Activated CD4-positive, alpha-beta T cell treated with anti-CD3 and anti-CD28 coated beads for 1 hour (primary cell): ENCODE measurements at regions not wholly inside any gene's neighbourhood (a gene's known extent, or its start where the extent isn't known, plus 50 kb on each side); places are given as distances from the start of the nearest gene placed in this dataset.

ENCODE experiments used
- DNase-seq: peaks from one replicate; pipeline ENCODE4 v3.0.0-alpha.2; 2020

DNA sequence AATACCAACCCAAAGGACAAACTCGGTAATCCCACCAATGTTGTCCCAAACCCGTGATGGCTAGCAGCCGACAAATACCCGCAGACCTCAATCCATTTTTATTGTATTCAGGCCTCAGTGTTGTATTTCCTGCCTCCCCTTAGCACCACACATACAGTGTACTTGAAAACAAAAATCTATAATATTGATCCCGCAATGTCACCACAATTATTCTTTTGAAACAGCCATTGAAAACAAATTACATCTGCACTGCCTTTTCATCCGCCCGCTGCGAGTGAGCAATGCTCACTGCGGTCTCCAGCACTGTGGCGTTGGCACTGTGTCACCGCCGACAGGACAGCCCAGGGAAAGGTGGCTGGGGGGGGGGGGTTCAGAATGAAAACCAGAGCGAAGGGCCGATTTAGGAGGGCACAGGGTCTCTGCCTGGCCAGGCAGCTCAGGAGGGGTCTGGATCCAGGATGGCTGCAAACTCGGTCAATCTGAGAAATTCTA, 385.8 kb upstream of the ZNF507 start:
- no peak for DNase-seq

DNA sequence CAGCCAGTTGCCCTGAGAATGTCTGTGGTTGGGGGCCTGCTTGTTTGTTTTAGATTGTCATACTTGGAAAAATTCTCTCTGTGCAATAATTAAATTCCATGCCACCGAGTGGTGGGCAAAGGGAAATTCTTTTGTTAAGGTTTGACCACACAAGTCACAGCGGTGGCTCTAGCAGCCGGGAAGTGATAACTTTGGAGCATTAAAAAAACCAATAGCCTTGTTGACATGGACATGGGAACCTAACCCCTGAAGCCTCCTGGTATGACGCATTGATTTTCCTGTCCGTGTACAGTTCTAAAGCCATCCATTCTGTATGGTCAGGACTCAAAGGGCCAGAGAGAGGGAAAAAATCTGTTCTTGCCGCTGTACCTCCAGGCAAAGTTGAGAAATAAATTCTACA, 384.9 kb upstream of the ZNF507 start:
- no peak for DNase-seq

DNA sequence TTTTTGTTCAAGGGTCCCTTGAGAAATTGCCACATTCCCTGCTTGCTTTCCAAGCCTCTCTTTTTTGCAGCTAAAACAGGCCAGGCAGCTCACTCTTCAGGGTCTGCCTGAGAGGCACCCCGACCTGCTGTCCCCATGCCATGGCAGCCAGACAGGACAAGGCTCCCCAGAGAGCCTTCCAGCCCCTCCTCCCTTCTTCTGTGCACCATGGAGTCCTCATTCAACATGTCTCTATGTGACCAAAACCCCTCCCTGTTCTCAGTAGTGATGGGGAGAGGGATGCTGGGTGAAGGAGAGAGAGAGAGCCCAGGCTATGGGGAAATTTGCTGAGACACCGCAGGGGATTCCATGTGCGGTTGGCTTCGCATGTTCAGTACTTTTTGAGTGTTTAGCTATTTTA, 384.2 kb upstream of the ZNF507 start:
- no peak for DNase-seq

DNA sequence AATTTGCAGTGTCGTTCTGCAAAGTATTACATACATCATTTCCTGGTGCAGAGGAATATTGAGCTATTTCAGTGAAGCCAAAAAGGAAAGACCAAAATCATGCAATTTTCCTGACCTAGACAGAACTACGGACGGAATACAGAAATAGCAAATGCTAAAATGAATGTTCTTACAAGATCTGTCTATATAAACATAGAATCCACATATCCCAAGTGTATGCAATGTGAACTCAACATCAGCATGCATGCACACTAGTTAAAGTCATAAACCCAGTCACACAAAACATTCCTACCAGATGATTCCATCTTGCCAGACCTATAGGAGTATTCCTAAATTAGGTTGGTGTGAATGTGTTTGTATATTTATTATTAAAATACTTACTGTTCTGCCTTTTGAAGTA, 383.7 kb upstream of the ZNF507 start:
- no peak for DNase-seq

DNA sequence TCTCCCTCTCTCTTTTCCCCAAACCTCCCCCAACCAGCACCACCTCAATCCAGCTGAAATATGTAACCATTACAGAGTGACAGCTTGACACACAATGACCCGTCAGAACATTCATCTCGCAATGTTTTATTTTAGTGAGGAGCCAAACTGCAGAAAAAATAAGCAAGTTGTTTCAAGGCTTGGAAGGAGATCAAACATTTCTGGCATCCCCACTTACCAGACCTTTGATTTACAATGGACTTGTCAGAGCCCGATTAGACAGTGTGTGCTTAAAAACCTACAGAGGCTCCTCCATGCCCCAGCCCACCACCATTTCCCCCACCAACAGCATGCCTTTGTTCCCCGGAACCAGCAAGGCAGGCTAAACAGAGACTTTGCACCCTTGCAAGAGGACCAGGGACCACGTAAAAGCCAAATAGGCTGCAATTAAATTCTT, 382.8 kb upstream of the ZNF507 start:
- DNase-seq: no peak

DNA sequence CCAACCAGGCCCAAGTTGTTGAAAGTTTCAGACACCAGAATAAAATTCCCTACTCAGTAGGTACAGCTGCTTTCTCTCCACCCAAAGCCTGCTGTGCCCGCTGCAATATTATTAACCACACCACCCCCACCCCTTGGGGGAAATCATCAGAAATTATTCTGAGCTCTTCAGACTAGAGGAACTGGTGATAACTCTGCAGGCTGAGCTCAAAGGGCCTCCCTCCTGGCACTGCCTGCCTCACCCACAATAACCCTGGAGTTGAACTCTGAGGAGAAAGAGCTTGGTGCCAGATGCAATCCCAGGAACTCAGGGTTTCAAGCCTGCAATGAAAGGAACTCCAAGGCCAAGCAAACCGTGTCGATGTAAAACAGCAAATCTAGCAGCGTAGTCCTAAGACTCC, 381.7 kb upstream of the ZNF507 start:
- no peak for DNase-seq

DNA sequence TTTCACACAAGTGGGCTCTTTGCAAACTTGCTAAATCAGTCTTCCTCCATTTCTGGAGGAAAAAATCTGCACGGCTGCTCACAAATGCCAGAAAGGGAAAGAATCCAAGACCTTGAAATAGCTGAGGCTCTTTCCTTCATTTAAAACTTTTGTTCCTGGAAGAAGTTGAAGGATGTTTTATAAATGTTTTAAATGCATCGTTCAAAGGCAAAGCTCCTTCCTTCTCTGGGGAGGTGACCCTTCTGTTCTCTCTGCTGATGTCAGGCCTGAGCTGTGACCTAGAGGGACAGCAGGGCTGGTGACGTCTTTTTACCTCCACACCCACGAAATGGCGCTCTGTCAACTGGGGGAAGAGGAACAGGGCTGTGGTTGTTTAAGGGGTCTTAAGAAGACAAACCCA, 376.4 kb upstream of the ZNF507 start:
- DNase-seq: no peak

DNA sequence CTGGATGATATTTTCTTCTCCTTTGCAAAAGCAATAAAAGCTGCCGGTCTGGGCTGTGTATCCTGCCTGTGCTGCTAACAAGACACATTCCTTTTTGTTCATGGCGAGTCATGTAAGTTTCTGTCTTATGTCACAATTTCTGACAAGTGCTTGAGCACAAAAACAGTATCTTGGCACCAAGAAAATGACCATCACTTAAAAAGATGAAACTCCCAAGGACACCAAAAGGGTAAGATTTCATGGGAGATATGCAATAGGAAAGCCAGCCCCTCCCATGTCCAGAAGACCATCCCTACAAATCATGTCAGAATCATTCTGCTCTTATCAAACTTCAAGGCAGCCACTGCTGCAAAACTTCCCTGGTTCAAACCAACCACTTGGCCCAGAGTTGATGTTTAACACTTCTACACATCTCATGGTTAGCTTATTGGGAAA, 375.4 kb upstream of the ZNF507 start:
- no peak for DNase-seq

DNA sequence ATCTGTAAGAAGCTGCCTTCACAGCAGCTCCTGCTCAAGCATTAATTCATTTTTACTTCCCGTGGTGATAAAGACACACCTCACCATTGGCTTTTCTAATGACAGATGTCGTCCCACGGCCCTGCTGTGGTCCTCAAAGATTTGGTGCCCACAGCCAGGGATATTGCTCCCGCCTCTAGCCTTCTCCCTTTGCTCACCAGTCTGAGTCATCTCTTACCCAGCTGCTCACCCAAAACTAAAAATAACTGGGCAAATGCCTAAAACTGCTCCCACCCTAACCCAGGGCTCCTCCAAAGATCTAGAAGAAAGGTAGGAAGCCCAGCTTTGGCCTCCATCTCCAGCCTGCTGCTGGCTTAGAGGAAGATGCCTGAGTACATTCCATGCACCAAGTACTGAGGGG, 371.1 kb upstream of the ZNF507 start:
- no peak for DNase-seq

DNA sequence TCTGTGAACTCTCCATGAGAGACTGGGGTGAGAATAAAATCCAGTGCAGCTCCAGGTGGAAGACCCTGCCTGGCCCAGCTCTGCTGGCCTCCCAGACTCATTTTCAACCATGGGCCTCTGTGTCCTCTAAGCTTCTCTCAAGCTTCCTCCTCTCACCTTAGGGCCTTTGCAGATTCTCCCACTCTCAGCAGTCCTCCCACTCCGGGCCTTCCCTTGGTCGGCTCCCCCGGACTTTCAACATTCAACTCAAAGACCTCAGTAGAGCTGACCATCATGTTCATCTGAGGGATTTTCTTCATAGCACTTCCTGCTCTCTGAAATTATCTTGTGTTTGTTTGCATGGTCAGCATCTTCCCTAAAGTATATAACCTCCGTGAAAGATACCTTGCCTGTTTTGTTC, 370.5 kb upstream of the ZNF507 start:
- DNase-seq: no peak

DNA sequence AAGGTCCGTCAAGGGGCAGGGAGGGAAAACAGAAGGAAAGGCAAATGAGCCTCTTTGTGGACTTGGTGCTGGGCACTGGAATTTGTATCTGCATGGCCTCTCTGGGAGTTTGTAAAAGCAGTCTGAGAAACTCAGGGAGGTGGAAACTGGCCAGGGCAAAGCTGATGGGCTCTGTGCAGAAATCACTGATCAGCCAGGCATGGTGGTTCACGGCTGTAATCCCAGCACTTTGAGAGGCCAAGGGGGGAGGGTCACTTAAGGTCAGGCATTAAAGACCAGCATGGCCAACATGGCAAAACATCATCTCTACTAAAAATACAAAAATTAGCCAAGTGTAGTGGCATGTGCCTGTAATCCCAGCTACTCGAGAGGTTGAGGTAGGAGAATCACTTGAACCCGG, 369.9 kb upstream of the ZNF507 start:
- DNase-seq: no peak

DNA sequence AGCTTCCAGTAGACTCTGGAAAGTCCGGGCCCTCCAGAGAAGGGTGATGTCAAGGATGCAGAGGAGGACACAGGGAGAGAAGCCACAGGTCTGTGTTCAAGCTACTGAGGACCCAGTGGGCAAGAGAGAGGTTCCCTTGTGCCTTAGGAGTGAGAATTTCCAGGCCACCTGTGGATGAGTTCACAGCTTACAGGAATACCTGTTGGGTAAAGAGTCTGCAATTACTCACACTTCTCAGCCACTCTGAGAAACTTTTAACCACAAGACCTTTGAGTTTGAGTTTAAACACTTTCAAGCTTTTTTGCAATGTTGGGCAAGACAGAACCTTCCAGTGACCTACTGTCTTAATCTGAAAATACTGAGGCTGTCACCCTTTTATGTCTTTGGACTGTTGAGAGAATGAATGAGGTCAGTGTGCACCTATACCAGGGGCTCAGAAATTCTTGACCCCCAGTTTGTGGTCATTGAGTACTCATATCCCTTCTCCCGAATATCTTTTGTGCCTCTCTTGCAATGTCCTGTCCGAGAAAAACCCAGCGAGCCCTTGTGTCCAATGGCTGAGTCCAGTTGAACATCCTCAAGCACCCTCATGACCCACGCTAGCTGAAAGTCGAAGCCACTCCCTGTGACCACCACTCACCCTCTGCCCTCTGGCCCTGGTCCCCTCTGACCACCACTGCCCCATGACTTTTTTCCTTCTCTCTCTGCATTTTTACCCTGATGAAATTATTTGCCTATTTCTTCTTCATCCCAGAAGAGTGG, 368.5 kb upstream of the ZNF507 start:
- no peak for DNase-seq

DNA sequence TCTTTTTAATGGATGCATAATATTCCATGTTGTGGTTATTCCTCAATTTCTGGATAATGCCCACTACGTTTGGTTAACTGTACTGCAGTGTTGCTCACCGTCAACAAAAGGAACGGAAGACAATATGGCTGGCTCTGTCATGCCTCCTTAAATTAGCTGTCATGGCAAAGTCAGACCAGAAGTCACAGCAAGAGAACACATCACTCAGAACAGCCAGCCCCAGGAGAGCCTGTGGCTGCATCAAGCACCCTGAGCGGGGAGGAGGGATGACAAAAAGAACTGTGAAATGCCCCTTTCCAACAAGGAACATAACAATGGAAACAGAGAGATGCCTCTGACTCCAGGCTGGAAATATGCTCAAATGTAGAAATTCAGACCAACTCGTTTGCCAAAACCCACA, 366.0 kb upstream of the ZNF507 start:
- DNase-seq: no peak

DNA sequence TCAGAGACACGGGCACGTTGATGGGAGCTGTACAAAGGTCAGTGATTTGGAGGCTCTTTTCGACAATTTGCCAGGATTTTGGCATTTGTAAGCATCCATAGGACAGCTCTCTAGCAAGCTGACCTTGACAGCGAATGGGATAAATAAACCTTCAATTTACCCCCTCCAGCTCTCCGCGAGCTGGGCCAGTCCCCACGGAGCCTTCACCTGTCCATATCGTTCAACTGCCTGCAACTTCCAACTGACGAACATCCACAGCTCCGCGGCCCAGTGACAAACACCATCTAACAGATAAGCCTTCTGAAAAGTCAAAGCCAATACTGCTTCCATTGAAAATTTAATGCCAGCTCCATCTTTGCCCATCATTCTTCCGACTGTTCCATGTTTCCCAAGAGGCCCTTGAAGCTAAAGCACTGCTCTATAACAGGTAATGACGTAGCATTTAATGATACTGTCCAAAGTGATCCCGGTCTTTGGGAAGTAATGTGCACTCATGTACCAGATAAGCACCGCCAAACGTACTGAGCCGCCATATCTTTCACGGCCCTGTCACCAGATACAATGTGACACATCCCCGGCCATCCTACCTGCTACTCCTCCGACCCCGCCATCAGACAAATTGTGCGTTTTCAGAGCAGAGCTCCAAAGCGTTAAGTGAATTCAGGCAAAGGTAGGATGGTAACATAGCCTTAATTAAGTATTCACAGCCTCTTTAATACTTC, 365.3 kb upstream of the ZNF507 start:
- no peak for DNase-seq

DNA sequence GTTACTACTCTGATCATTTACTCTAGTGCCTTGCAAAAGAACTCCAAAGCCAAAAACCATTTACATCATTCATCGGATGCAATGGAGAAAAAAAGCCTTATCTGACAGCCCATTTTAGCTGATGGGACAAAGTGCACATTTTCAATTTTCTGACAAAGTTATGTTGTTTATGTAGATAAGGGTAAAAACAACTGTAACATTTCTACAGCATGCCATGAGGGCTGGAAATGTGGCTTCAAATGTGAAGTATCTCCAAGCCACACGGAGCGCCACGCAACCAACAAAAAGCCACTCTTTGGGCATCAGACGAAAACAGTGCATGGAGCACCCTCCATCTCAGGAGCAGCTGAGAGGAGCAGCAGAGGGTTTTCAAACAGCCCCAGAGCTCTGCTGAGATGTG, 364.6 kb upstream of the ZNF507 start:
- no peak for DNase-seq

DNA sequence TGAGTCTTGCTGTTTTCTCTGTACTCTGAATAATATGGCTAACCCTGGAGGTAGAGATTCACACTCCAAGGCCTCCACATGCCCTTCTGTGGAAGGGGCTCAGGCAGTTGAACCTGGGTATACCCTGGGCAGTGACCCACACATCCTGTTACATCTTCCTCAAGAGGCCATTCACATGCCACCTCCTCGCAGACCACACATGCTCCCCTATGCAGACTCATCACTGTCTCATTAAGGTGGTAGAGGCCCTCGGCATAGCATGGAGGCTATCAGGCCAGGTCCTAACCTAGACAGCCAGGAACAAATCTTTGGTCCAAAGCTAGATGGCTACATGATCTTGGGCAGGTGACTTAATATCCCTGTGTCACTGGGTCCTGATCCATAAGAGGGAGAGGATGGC, 363.9 kb upstream of the ZNF507 start:
- no peak for DNase-seq

DNA sequence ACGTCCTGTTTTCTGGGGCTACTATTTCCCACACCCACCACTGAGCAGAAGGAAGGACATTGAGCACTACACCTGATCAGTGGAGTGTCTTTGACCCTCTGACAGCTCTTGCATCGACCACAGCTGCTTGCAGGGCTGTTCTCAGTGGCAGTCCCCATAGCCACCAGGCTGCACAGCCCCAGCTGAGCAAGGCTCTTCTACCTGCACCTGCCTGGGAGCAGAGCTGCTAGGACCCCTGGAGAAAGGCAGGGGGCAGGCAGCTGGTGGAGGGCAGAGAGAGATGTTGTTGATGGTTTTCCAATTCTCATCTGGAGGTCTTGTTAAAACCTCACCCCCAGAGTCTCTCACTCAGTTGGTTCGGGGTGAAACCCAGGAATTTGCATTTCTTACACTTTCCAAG, 361.8 kb upstream of the ZNF507 start:
- DNase-seq: no peak

DNA sequence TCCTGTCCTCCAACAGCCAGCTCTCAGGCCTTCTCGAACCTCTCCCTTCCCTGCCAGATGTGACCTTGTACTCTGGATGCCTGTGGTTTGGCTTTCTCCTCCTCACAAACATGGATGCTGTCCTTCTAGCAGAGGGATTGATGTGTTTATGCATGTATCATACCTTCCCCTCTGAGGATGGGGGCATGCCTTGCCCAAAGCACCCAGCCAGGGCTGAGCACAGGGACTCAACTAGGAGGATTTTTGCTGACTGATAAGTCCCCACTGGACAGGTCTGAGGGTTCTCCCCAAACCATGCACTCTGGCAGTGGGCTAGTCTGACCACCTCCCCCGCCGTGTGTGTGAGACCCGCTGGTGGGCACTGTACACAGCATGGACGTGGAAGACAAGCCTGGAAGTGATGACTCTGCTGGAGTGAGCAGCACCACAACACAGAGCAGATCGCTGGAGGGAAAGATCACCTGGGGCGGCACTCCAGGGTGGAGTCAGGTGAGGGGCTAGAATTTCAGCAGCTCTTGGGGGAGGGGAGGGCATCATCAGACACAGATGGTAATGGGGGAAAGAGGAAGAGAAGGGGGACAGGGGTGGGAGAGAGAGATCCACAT, 360.3 kb upstream of the ZNF507 start:
- DNase-seq: no peak

DNA sequence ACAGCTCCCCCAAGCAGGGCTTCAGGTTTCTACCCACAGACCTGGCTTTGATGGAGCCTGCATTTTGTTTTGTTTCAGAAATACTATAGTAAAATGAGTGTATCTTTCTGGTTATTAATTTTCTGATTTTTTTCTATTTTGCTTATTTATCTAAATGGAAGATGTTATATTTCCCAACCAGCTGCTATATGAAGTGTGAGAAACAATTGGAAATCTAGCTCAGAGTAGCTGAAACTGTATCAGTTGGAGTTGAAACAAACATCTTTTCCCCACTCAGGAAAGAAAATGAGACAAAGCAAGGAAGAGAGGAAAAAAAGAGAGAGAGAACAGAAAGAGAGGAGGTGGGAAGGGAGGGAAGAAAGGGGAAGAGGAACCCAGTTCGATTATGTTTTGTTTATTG, 358.5 kb upstream of the ZNF507 start:
- no peak for DNase-seq

DNA sequence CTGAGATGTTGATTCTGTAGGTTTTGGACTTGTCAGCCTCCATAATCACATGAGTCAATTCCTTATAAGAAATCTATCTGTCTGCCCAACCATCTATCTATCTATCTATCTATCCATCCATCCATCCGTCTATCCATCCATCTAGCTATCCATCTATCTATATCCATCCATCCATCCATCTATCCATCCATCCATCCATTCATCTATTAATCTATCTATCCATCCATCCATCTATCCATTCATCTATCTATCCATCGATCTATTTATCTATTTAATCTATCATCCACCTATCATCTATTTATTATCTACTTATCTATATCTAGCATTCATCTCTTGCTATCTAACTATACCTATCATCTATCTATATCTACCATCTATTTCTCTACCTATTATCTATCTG, 357.2 kb upstream of the ZNF507 start:
- no peak for DNase-seq

DNA sequence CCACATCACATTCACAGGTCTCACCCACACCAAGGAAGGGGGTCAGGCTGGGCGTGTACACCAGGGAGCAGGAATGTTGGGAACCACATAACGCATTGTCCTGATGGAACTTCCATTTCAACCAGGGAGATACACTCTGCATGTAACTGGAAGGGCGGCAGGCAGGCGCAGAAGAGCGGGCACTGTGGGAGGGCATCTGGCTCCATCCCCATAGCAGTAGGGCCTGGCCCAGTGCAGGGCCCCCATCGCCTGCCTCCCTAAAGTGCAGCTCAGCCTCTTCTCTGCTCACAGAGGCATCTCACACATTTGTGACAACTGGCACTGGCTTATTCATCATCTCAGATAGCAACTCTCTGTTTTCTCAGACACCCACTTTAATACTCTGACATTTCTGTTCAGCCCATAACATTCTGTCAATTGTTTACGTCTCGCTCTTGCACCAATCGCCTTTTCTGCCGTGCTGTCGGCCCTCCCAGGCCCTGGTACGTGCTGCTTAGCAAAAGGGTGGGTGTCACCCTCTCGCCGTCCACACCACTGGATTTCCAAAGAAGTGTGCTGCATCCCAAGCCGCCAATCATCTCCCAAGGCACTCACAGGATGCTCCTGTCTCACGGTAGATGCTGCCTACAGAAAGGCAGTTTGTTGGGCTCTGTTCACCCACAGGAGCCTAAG, 353.3 kb upstream of the ZNF507 start:
- DNase-seq: no peak

DNA sequence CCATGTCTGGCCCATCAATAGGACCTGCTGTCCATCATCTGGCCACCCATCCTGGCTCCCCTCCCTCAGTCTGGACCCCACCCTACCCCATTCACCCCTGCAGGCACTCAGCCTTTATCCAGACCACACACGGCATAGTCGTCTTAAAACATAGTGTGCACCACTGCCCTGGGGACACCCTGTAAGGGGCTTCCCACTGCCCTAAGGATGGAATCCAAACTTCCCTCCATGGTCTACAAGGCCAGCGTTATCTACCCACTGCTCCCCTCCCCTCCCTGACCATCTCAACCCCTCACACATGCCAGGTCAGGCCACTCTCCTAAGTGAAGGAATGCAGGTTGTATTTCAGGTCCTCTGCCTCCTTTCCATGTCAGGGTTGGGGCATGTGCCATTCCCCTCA, 352.7 kb upstream of the ZNF507 start:
- DNase-seq: no peak

DNA sequence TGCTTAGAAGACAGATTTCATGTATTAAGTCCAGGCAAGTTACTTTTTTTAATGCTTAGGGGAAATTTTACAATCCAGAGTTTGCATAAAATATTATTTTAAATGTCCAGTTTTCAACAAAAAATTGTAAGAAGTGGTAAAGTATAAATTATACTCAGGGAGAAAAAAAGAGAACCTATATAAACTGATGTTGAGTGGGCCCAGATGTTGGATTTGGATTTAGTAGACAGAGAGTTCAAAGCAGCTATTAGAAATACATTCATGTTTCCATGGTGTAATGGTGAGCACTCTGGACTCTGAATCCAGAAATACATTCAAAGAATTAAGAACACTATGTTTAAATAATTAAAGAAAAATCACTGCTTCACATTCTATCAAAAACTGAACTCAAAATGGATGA, 349.9 kb upstream of the ZNF507 start:
- DNase-seq: no peak

DNA sequence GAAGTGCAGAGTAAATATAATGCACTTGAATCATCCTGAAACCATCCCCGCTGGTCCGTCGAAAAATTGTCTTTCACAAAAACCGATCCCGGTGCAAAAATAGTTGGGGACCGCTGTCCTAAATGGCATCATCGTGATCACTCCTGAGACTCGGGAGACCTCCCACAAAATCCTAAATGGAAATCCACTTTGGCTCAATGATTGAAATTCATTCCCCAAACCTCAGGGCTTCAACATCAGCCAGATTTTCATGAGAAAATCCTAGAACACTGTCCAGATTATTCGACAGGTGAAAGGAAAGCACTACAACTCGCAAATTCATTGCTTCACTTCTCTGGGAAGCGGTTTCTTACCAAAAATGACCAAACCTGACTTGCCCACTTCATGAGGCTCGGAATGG, 335.3 kb upstream of the ZNF507 start:
- no peak for DNase-seq
